ENCODE measurements at regions not wholly inside any gene's neighbourhood (a gene's known extent, or its start where the extent isn't known, plus 50 kb on each side); places are given as distances from the start of the nearest gene placed in this dataset.

DNA sequence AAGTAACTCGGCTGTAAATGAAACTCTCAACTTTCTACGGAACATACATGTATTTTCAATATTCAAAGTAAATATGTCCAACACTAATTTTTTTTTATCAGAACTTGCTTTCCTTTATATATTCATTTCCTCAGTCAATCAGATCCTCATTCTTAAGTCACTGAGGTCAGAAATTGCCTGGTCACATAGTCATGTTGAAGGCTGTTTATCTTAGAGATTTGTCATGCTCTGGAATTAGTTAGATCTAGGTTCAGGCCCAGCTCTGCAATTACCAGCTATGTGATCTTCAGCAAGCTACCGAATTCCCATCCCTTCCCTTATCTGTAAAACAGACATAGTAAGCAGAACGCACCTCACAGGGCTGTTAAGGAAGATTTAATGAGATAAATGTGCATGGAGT, 228.8 kb downstream of the SPCS3 start:
- TF ChIP-seq, protein P1, sequence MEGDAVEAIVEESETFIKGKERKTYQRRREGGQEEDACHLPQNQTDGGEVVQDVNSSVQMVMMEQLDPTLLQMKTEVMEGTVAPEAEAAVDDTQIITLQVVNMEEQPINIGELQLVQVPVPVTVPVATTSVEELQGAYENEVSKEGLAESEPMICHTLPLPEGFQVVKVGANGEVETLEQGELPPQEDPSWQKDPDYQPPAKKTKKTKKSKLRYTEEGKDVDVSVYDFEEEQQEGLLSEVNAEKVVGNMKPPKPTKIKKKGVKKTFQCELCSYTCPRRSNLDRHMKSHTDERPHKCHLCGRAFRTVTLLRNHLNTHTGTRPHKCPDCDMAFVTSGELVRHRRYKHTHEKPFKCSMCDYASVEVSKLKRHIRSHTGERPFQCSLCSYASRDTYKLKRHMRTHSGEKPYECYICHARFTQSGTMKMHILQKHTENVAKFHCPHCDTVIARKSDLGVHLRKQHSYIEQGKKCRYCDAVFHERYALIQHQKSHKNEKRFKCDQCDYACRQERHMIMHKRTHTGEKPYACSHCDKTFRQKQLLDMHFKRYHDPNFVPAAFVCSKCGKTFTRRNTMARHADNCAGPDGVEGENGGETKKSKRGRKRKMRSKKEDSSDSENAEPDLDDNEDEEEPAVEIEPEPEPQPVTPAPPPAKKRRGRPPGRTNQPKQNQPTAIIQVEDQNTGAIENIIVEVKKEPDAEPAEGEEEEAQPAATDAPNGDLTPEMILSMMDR (IDR thresholded peaks at IDR 0.05; ENCODE audit: low read length), result no peak
- TF ChIP-seq EZH2 (optimal IDR thresholded peaks at IDR 0.05; ENCODE audit: low read depth, low read length) (no peak), EZH2phosphoT487 (IDR thresholded peaks at IDR 0.05; ENCODE audit: low read length) (no peak)
